Astrocyte (in vitro differentiated cells and primary cell): ENCODE measurements at regions not wholly inside any gene's neighbourhood (a gene's known extent, or its start where the extent isn't known, plus 50 kb on each side); places are given as distances from the start of the nearest gene placed in this dataset.
A peak's percentile ranks its signal among the peaks of the same experiment; 100 is the strongest.

Experiments used
- EZH2 ChIP-seq: IDR thresholded peaks from 2 replicates; pipeline ENCODE4 v1.6.1; 2012; ENCODE audit warnings: mild to moderate bottlenecking, low read length, inconsistent platforms; ENCODE audit not compliant: insufficient read depth
- TF ChIP-seq, protein P1 (sequence below): IDR thresholded peaks from 2 replicates; pipeline ENCODE4 v1.5.1; 2011; ENCODE audit warnings: low read depth, mild to moderate bottlenecking, inconsistent platforms, low read length, moderate library complexity; ENCODE audit not compliant: insufficient read depth

GRCh38 chr10:2619472-2619871 is 447.9 kb upstream of the PFKP start:
- TF ChIP-seq, protein P1, sequence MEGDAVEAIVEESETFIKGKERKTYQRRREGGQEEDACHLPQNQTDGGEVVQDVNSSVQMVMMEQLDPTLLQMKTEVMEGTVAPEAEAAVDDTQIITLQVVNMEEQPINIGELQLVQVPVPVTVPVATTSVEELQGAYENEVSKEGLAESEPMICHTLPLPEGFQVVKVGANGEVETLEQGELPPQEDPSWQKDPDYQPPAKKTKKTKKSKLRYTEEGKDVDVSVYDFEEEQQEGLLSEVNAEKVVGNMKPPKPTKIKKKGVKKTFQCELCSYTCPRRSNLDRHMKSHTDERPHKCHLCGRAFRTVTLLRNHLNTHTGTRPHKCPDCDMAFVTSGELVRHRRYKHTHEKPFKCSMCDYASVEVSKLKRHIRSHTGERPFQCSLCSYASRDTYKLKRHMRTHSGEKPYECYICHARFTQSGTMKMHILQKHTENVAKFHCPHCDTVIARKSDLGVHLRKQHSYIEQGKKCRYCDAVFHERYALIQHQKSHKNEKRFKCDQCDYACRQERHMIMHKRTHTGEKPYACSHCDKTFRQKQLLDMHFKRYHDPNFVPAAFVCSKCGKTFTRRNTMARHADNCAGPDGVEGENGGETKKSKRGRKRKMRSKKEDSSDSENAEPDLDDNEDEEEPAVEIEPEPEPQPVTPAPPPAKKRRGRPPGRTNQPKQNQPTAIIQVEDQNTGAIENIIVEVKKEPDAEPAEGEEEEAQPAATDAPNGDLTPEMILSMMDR, result peak; percentile 35
- TF ChIP-seq EZH2, result no peak
